ENCODE measurements at regions not wholly inside any gene's neighbourhood (a gene's known extent, or its start where the extent isn't known, plus 50 kb on each side); places are given as distances from the start of the nearest gene placed in this dataset.
"Not testable (repeated sequence)": the region's sequence is repeated elsewhere in the genome, so short reads cannot be mapped to it uniquely, and the experiment has no call there.

- DNase-seq, result no peak
- no peaks in the 10 kb centered on the region for H3K27me3 ChIP-seq (replicated peaks)
- TF ChIP-seq CTCF (IDR thresholded peaks at IDR 0.05; ENCODE audit: low read depth, low read length, missing control alignments), result no peak
- in situ Hi-C loops (cut with HindIII; ENCODE audit: low pct_ligation_motif_present, low sequenced_read_pairs), result no loop called here
- no peak overlapping the region for H3K4me3 ChIP-seq (ENCODE audit: low read depth, low read length)
- no peak overlapping the region for H3K27ac ChIP-seq
- no peaks in the 10 kb centered on the region for H3K36me3 ChIP-seq (replicated peaks)
Measured at GRCh38 chr12:131438881-131439280, 272.0 kb upstream of the SFSWAP start.

- DNase-seq; H3K4me3 ChIP-seq (ENCODE audit: low read depth, low read length); H3K27ac ChIP-seq; H3K36me3 ChIP-seq (replicated peaks); in situ Hi-C loops (cut with HindIII; ENCODE audit: low pct_ligation_motif_present, low sequenced_read_pairs); H3K27me3 ChIP-seq (replicated peaks): not testable (repeated sequence)
Measured at GRCh38 chr12:131439752-131440151, 271.1 kb upstream of the SFSWAP start.

- H3K36me3 ChIP-seq (replicated peaks); DNase-seq; H3K27ac ChIP-seq; H3K4me3 ChIP-seq (ENCODE audit: low read depth, low read length); in situ Hi-C loops (cut with HindIII; ENCODE audit: low pct_ligation_motif_present, low sequenced_read_pairs); H3K27me3 ChIP-seq (replicated peaks): not testable (repeated sequence)
Measured at GRCh38 chr12:131440209-131441059, 270.5 kb upstream of the SFSWAP start.

- TF ChIP-seq CTCF (IDR thresholded peaks at IDR 0.05; ENCODE audit: low read depth, low read length, missing control alignments), result no peak
- no peaks in the 10 kb centered on the region for H3K27me3 ChIP-seq (replicated peaks)
- no peak overlapping the region for H3K27ac ChIP-seq
- H3K36me3 ChIP-seq (replicated peaks), result no peaks in the 10 kb centered on the region
- DNase-seq, result no peak
- in situ Hi-C loops (cut with HindIII; ENCODE audit: low pct_ligation_motif_present, low sequenced_read_pairs), result no loop called here
- no peak overlapping the region for H3K4me3 ChIP-seq (ENCODE audit: low read depth, low read length)
Measured at GRCh38 chr12:131441060-131441396, 269.9 kb upstream of the SFSWAP start.

- Histone ChIP-seq H3K27me3 (replicated peaks) (no peaks in the 10 kb centered on the region), H3K36me3 (replicated peaks) (no peaks in the 10 kb centered on the region), H3K4me3 (ENCODE audit: low read depth, low read length) (no peak overlapping the region), H3K27ac (no peak overlapping the region)
- TF ChIP-seq CTCF (IDR thresholded peaks at IDR 0.05; ENCODE audit: low read depth, low read length, missing control alignments), result no peak
- no peak for DNase-seq
- in situ Hi-C loops (cut with HindIII; ENCODE audit: low pct_ligation_motif_present, low sequenced_read_pairs), result no loop called here
Measured at GRCh38 chr12:131441638-131442336, 269.1 kb upstream of the SFSWAP start.

GRCh38 chr12:131442337-131442918 is 268.5 kb upstream of the SFSWAP start:
- Histone ChIP-seq H3K27me3 (replicated peaks) (no peaks in the 10 kb centered on the region), H3K27ac (no peak overlapping the region), H3K36me3 (replicated peaks) (no peaks in the 10 kb centered on the region), H3K4me3 (ENCODE audit: low read depth, low read length) (no peak overlapping the region)
- no peak for DNase-seq
- no peak for TF ChIP-seq CTCF (IDR thresholded peaks at IDR 0.05; ENCODE audit: low read depth, low read length, missing control alignments)
- in situ Hi-C loops (cut with HindIII; ENCODE audit: low pct_ligation_motif_present, low sequenced_read_pairs), result no loop called here

All from brain microvascular endothelial cell (primary cell).